A549 (cell line): ENCODE measurements at regions not wholly inside any gene's neighbourhood (a gene's known extent, or its start where the extent isn't known, plus 50 kb on each side); places are given as distances from the start of the nearest gene placed in this dataset.

ENCODE experiments used
- CTCF ChIP-seq: fragments of >200 bp; sonication (Bioruptor Twin); formaldehyde crosslinking; IDR thresholded peaks from 3 replicates; pipeline ENCODE4 v1.5.1; 2016
- E2F6 ChIP-seq: IDR thresholded peaks from 2 replicates; pipeline ENCODE4 v1.6.1; 2012; ENCODE audit warnings: low read depth, borderline replicate concordance
- EP300 ChIP-seq, 2 experiments: fragments of >200 bp; sonication (Bioruptor Twin); formaldehyde crosslinking; IDR thresholded peaks; 2 replicates in 1 of 2; 3 replicates in 1 of 2; pipeline ENCODE4 v1.6.1; 2016 to 2017
- KDM1A ChIP-seq: fragments of 200-600 bp; sonication (generic); IDR thresholded peaks from 2 replicates; pipeline ENCODE4 v1.6.1; 2016; ENCODE audit warnings: low read depth, mild to moderate bottlenecking
- RAD21 ChIP-seq, 2 experiments: fragments of >200 bp in 1 of 2; sonication (Bioruptor Twin) in 1 of 2; formaldehyde crosslinking in 1 of 2; IDR thresholded peaks in 1 of 2; conservative IDR thresholded peaks in 1 of 2; 2 replicates in 1 of 2; 3 replicates in 1 of 2; pipeline ENCODE4 v1.6.1; 2012 to 2018; ENCODE audit warnings: inconsistent platforms in 1 of 2
- REST ChIP-seq: fragments of 200-600 bp; sonication (generic); IDR thresholded peaks from 2 replicates; pipeline ENCODE4 v1.6.1; 2016; ENCODE audit warnings: antibody characterized with exemption, mild to moderate bottlenecking, moderate library complexity

- TF ChIP-seq E2F6 (no peak), EP300 (IDR thresholded peaks at IDR 0.05) (no peak), REST (no peak), RAD21 (conservative IDR thresholded peaks at IDR 0.05 in 1 of 2, IDR thresholded peaks at IDR 0.05 in 1 of 2) (no peak), CTCF (no peak), KDM1A (no peak)
Observed at GRCh38 chr1:5501206-5501930, 490.9 kb downstream of the NPHP4 start.
